ENCODE measurements at regions not wholly inside any gene's neighbourhood (a gene's known extent, or its start where the extent isn't known, plus 50 kb on each side); places are given as distances from the start of the nearest gene placed in this dataset.
A peak's percentile ranks its signal among the peaks of the same experiment; 100 is the strongest.
"Not testable (repeated sequence)": the region's sequence is repeated elsewhere in the genome, so short reads cannot be mapped to it uniquely, and the experiment has no call there.

- no peak for DNase-seq (ENCODE audit: low spot score)
These were observed 70.0 kb downstream of the LMO4 start for GRCh38 chr1:87398641-87399040.

GRCh38 chr1:87399264-87399663, 70.6 kb downstream of the LMO4 start:
- DNase-seq (ENCODE audit: low spot score): no peak

- DNase-seq (ENCODE audit: low spot score): no peak
These were observed 71.0 kb downstream of the LMO4 start for GRCh38 chr1:87399701-87400100.

GRCh38 chr1:87400813-87401212, 72.1 kb downstream of the LMO4 start:
- no peak for DNase-seq (ENCODE audit: low spot score)

GRCh38 chr1:87402241-87403002, 73.7 kb downstream of the LMO4 start:
- no peak for DNase-seq (ENCODE audit: low spot score)

- DNase-seq (ENCODE audit: low spot score): no peak
These were observed 74.6 kb downstream of the LMO4 start for GRCh38 chr1:87403061-87403820.

GRCh38 chr1:87404296-87404695, 75.6 kb downstream of the LMO4 start:
- DNase-seq (ENCODE audit: low spot score): no peak

GRCh38 chr1:87408665-87409248, 80.1 kb downstream of the LMO4 start:
- no peak for DNase-seq (ENCODE audit: low spot score)

- DNase-seq (ENCODE audit: low spot score): no peak
These were observed 82.2 kb downstream of the LMO4 start for GRCh38 chr1:87410776-87411480.

GRCh38 chr1:87413846-87414245, 85.2 kb downstream of the LMO4 start:
- DNase-seq (ENCODE audit: low spot score): not testable (repeated sequence)

GRCh38 chr1:87418048-87418447, 89.4 kb downstream of the LMO4 start:
- DNase-seq (ENCODE audit: low spot score): no peak

- DNase-seq (ENCODE audit: low spot score): no peak
These were observed 93.1 kb downstream of the LMO4 start for GRCh38 chr1:87421809-87422208.

GRCh38 chr1:87424541-87424940, 95.9 kb downstream of the LMO4 start:
- no peak for DNase-seq (ENCODE audit: low spot score)

- DNase-seq (ENCODE audit: low spot score): peak; percentile 45
These were observed 98.0 kb downstream of the LMO4 start for GRCh38 chr1:87426463-87427249.

- no peak for DNase-seq (ENCODE audit: low spot score)
These were observed 99.7 kb downstream of the LMO4 start for GRCh38 chr1:87428367-87428766.

GRCh38 chr1:87428883-87429282, 100.2 kb downstream of the LMO4 start:
- DNase-seq (ENCODE audit: low spot score): no peak

- DNase-seq (ENCODE audit: low spot score): no peak
These were observed 104.0 kb downstream of the LMO4 start for GRCh38 chr1:87432685-87433084.

- DNase-seq (ENCODE audit: low spot score): not testable (repeated sequence)
These were observed 104.4 kb downstream of the LMO4 start for GRCh38 chr1:87433101-87433500.

GRCh38 chr1:87435484-87435883, 106.8 kb downstream of the LMO4 start:
- no peak for DNase-seq (ENCODE audit: low spot score)

- not testable (repeated sequence) for DNase-seq (ENCODE audit: low spot score)
These were observed 107.4 kb downstream of the LMO4 start for GRCh38 chr1:87436115-87436514.

GRCh38 chr1:87436534-87436933, 107.9 kb downstream of the LMO4 start:
- no peak for DNase-seq (ENCODE audit: low spot score)

Data from SK-N-DZ (cell line).